Suprapubic skin (tissue), 4 donors: ENCODE measurements at regions not wholly inside any gene's neighbourhood (a gene's known extent, or its start where the extent isn't known, plus 50 kb on each side); places are given as distances from the start of the nearest gene placed in this dataset.

ENCODE experiments used
- DNase-seq, 2 donors: peaks; one replicate each; pipeline ENCODE4 v3.0.0-alpha.2; 2019; ENCODE audit warnings: low spot score in 2 of 2
- H3K27ac ChIP-seq: fragments of 200-600 bp; sonication (generic); one replicate; pipeline ENCODE4 v1.5.1; 2019
- H3K27me3 ChIP-seq: fragments of 200-600 bp; sonication (generic); one replicate; pipeline ENCODE4 v1.5.1; 2019
- H3K36me3 ChIP-seq: fragments of 200-600 bp; sonication (generic); one replicate; pipeline ENCODE4 v1.5.1; 2019
- H3K4me1 ChIP-seq: fragments of 200-600 bp; sonication (generic); one replicate; pipeline ENCODE4 v1.5.1; 2019
- H3K4me3 ChIP-seq: fragments of 200-600 bp; sonication (generic); one replicate; pipeline ENCODE4 v1.5.1; 2019; ENCODE audit warnings: mild to moderate bottlenecking
- H3K9me3 ChIP-seq: fragments of 200-600 bp; sonication (generic); one replicate; pipeline ENCODE4 v1.5.1; 2019
- CTCF ChIP-seq, 2 donors: fragments of 200-600 bp in 1 of 2; fragments of 450-650 bp in 1 of 2; sonication (generic) in 1 of 2; IDR thresholded peaks; one replicate each; pipeline ENCODE4 v1.5.1; 2016 to 2019; ENCODE audit warnings: antibody characterized with exemption in 2 of 2, mild to moderate bottlenecking in 1 of 2, moderate library complexity in 1 of 2
- EP300 ChIP-seq: sonication (generic); formaldehyde crosslinking; IDR thresholded peaks from one replicate; pipeline ENCODE4 v1.6.1; 2017; ENCODE audit warnings: antibody characterized with exemption
- POLR2A ChIP-seq, 2 donors: fragments of 450-650 bp; IDR thresholded peaks; one replicate each; pipeline ENCODE4 v1.6.1; 2017; ENCODE audit warnings: antibody characterized with exemption in 2 of 2, mild to moderate bottlenecking in 2 of 2, moderate library complexity in 2 of 2
- POLR2AphosphoS5 ChIP-seq, 3 donors: sonication (generic); formaldehyde crosslinking; IDR thresholded peaks; one replicate each; pipeline ENCODE4 v1.6.1; 2017; ENCODE audit warnings: antibody characterized with exemption in 3 of 3
- WGBS: methylation state at CpG from one replicate; pipeline ENCODE4 v1.1.5; 2018; 5-methylcytosine and 5-hydroxymethylcytosine counted together

- no peaks in the 10 kb centered on the region for H3K4me1 ChIP-seq
- H3K9me3 ChIP-seq = no peaks in the 10 kb centered on the region
- no peaks in the 10 kb centered on the region for H3K36me3 ChIP-seq
- no peaks in the 10 kb centered on the region for H3K27me3 ChIP-seq
- no peak overlapping the region for H3K4me3 ChIP-seq
- TF ChIP-seq CTCF (IDR thresholded peaks at IDR 0.05) (no peak), EP300 (no peak), POLR2AphosphoS5 (IDR thresholded peaks at IDR 0.05) (no peak), POLR2A (IDR thresholded peaks at IDR 0.05) (no peak)
- H3K27ac ChIP-seq = no peak overlapping the region
- whole genome bisulfite sequencing = 75% methylated on average over 1 of the region's 1 CpG
- no peak for DNase-seq
These were observed 179.9 kb upstream of the NR3C1 start for GRCh38 chr5:143583409-143583808.

- WGBS = 76% methylated on average over 5 of the region's 5 CpGs
- no peak overlapping the region for H3K27ac ChIP-seq
- H3K27me3 ChIP-seq = no peaks in the 10 kb centered on the region
- H3K9me3 ChIP-seq = no peaks in the 10 kb centered on the region
- H3K4me1 ChIP-seq = no peaks in the 10 kb centered on the region
- DNase-seq = no peak
- H3K4me3 ChIP-seq = no peak overlapping the region
- no peaks in the 10 kb centered on the region for H3K36me3 ChIP-seq
- no peak for TF ChIP-seq POLR2AphosphoS5 (IDR thresholded peaks at IDR 0.05)
- TF ChIP-seq POLR2A (IDR thresholded peaks at IDR 0.05) = no peak
- TF ChIP-seq CTCF (IDR thresholded peaks at IDR 0.05) = no peak
- no peak for TF ChIP-seq EP300
These were observed 179.4 kb upstream of the NR3C1 start for GRCh38 chr5:143582869-143583268.

- H3K27ac ChIP-seq = no peak overlapping the region
- 67% methylated on average over 4 of the region's 4 CpGs for WGBS
- TF ChIP-seq POLR2A (IDR thresholded peaks at IDR 0.05) = no peak
- TF ChIP-seq POLR2AphosphoS5 (IDR thresholded peaks at IDR 0.05) = no peak
- TF ChIP-seq EP300 = no peak
- no peak for TF ChIP-seq CTCF (IDR thresholded peaks at IDR 0.05)
- no peaks in the 10 kb centered on the region for H3K36me3 ChIP-seq
- DNase-seq = no peak
- H3K4me3 ChIP-seq = no peak overlapping the region
- no peaks in the 10 kb centered on the region for H3K4me1 ChIP-seq
- no peaks in the 10 kb centered on the region for H3K27me3 ChIP-seq
- H3K9me3 ChIP-seq = no peaks in the 10 kb centered on the region
These were observed 178.7 kb upstream of the NR3C1 start for GRCh38 chr5:143582176-143582575.

- H3K36me3 ChIP-seq = no peaks in the 10 kb centered on the region
- no peaks in the 10 kb centered on the region for H3K9me3 ChIP-seq
- no peak overlapping the region for H3K27ac ChIP-seq
- no peak overlapping the region for H3K4me3 ChIP-seq
- WGBS = 97% methylated on average over 2 of the region's 2 CpGs
- H3K27me3 ChIP-seq = no peaks in the 10 kb centered on the region
- TF ChIP-seq POLR2AphosphoS5 (IDR thresholded peaks at IDR 0.05) (no peak), CTCF (IDR thresholded peaks at IDR 0.05) (no peak), EP300 (no peak), POLR2A (IDR thresholded peaks at IDR 0.05) (no peak)
- no peaks in the 10 kb centered on the region for H3K4me1 ChIP-seq
- DNase-seq = no peak
These were observed 178.2 kb upstream of the NR3C1 start for GRCh38 chr5:143581649-143582048.

- TF ChIP-seq EP300 (no peak), POLR2A (IDR thresholded peaks at IDR 0.05) (no peak), CTCF (IDR thresholded peaks at IDR 0.05) (no peak), POLR2AphosphoS5 (IDR thresholded peaks at IDR 0.05) (no peak)
- H3K27me3 ChIP-seq = no peaks in the 10 kb centered on the region
- no peak for DNase-seq
- H3K36me3 ChIP-seq = no peaks in the 10 kb centered on the region
- H3K4me1 ChIP-seq = no peaks in the 10 kb centered on the region
- WGBS = 98% methylated on average over 3 of the region's 3 CpGs
- no peak overlapping the region for H3K4me3 ChIP-seq
- H3K27ac ChIP-seq = no peak overlapping the region
- no peaks in the 10 kb centered on the region for H3K9me3 ChIP-seq
These were observed 177.7 kb upstream of the NR3C1 start for GRCh38 chr5:143581147-143581546.
